Psoas muscle (tissue), 7 donors: ENCODE measurements at regions not wholly inside any gene's neighbourhood (a gene's known extent, or its start where the extent isn't known, plus 50 kb on each side); places are given as distances from the start of the nearest gene placed in this dataset.

Experiments
- ATAC-seq, 4 donors: fragments of 200-7000 bp; cut with Tn5 transposase; one replicate each; pipeline ENCODE4 v1.9.1; 2020; ENCODE audit warnings: moderate library complexity in 3 of 4, mild to moderate bottlenecking in 2 of 4
- DNase-seq, 2 donors: peaks; one replicate each; pipeline ENCODE4 v3.0.0-alpha.2; 2020
- H3K27ac ChIP-seq: fragments of 200-600 bp; one replicate; pipeline ENCODE4 v1.8.0; 2022
- H3K27me3 ChIP-seq, 3 donors: fragments of 200-600 bp in 1 of 3; one replicate each; pipeline versions ENCODE4 v1.6.1 to v1.8.0; 2013 to 2022; ENCODE audit warnings: low read length in 2 of 3, mild to moderate bottlenecking in 2 of 3, moderate library complexity in 1 of 3; ENCODE audit not compliant: insufficient read depth in 3 of 3
- H3K36me3 ChIP-seq, 2 donors: fragments of 200-600 bp in 1 of 2; one replicate each; pipeline versions ENCODE4 v1.6.1 to v1.8.0; 2013 to 2022; ENCODE audit warnings: low read depth in 1 of 2, mild to moderate bottlenecking in 1 of 2, moderate library complexity in 1 of 2; ENCODE audit not compliant: insufficient read depth in 1 of 2
- H3K4me1 ChIP-seq: fragments of 200-600 bp; one replicate; pipeline ENCODE4 v1.8.0; 2022
- H3K4me3 ChIP-seq: fragments of 200-600 bp; one replicate; pipeline ENCODE4 v1.8.0; 2022; ENCODE audit warnings: mild to moderate bottlenecking
- H3K9me3 ChIP-seq: fragments of 200-600 bp; one replicate; pipeline ENCODE4 v1.8.0; 2022
- WGBS, 3 donors: extraction: QIAGEN DNeasy Blood & Tissue Kit; methylation state at CpG; one replicate each; pipeline versions ENCODE4 v1.1.6 to v1.1.7; 2013; 5-methylcytosine and 5-hydroxymethylcytosine counted together
- intact Hi-C, 2 donors: fragments of 100-400 bp; cut with DNase I; formaldehyde crosslinking; loops; one replicate each; pipeline versions ENCODE4 v1.11.0 to v1.14.2; 2022
- TF ChIP-seq, protein P1 (sequence below): fragments of 200-600 bp; IDR thresholded peaks from one replicate; pipeline ENCODE4 v1.8.0; 2022; ENCODE audit warnings: antibody characterized with exemption
- donor health status: healthy with polysubstance abuse.
- donor health status: DM: no; HTN: no; CAD: no; lungs with moderate emphysema.
- donor health status: Bipolar disorder and iron deficiency.
- donor health status: healthy.
- donor health status: DM: yes; HTN: yes; CAD: no.
- donor health status: DM: no; HTN: no; CAD: no.
- donor health status: DM: yes; HTN: yes; CAD: no.

DNA sequence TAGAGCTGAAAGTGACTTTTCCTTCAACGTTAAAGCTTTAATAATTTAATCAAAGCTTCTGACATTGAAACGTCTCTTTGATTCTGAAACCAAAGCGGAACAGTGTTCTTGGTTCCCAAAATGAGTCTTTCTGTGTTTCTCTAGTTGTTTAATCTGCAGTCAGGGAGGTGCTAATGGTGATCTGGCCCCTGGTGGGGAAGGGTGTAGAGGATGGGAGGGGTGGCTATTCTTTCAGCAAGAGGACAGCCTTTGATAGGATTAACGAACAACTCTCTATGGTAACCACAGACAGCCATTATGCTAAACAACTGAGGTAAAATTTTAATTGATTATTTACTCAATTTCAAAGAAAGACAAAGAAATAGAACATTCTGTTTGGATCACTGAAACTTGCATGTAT lies 79.9 kb upstream of the CADPS start:
- H3K27me3 ChIP-seq: peaks cover 0 to 2% (median 0%) of the 10 kb centered on the region in 3 donors
- no peaks in the 10 kb centered on the region for H3K9me3 ChIP-seq
- intact Hi-C loops: no loop called here
- TF ChIP-seq, protein P1, sequence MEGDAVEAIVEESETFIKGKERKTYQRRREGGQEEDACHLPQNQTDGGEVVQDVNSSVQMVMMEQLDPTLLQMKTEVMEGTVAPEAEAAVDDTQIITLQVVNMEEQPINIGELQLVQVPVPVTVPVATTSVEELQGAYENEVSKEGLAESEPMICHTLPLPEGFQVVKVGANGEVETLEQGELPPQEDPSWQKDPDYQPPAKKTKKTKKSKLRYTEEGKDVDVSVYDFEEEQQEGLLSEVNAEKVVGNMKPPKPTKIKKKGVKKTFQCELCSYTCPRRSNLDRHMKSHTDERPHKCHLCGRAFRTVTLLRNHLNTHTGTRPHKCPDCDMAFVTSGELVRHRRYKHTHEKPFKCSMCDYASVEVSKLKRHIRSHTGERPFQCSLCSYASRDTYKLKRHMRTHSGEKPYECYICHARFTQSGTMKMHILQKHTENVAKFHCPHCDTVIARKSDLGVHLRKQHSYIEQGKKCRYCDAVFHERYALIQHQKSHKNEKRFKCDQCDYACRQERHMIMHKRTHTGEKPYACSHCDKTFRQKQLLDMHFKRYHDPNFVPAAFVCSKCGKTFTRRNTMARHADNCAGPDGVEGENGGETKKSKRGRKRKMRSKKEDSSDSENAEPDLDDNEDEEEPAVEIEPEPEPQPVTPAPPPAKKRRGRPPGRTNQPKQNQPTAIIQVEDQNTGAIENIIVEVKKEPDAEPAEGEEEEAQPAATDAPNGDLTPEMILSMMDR: no peak
- ATAC-seq (no peak), DNase-seq (no peak)
- no peak overlapping the region for H3K4me3 ChIP-seq
- no peaks in the 10 kb centered on the region for H3K36me3 ChIP-seq
- no peaks in the 10 kb centered on the region for H3K4me1 ChIP-seq
- WGBS, 3 donors: 42 to 50% (median 50%) methylated on average over 4 of the region's 4 CpGs
- H3K27ac ChIP-seq: no peak overlapping the region

DNA sequence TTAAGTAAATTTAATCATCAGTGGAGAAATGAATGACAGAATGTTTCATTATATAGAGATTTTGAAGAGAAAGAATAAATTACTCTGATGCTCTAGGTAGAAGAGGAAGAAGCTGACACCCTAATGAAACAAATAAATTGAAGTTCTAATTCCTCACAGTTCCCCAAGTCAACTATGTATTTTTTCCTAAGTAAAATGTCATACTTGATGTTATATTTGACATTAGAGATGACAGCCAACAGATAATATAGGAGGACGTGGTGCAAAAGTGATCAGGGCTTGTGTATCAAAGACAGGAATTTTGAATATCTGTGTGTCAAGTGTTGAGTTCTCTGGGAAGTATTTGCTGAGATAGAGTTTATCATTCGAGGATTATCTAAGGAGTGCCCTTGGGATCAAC lies 81.2 kb upstream of the CADPS start:
- 63 to 66% (median 64%) methylated on average over 2 of the region's 2 CpGs for WGBS, 3 donors
- DNase-seq: no peak
- intact Hi-C loops: no loop called here
- TF ChIP-seq, protein P1: no peak
- H3K27me3 ChIP-seq: peaks cover 0 to 2% (median 0%) of the 10 kb centered on the region in 3 donors
- H3K4me1 ChIP-seq: no peaks in the 10 kb centered on the region
- no peaks in the 10 kb centered on the region for H3K9me3 ChIP-seq
- no peak overlapping the region for H3K4me3 ChIP-seq
- ATAC-seq: no peak
- no peak overlapping the region for H3K27ac ChIP-seq
- no peaks in the 10 kb centered on the region for H3K36me3 ChIP-seq

DNA sequence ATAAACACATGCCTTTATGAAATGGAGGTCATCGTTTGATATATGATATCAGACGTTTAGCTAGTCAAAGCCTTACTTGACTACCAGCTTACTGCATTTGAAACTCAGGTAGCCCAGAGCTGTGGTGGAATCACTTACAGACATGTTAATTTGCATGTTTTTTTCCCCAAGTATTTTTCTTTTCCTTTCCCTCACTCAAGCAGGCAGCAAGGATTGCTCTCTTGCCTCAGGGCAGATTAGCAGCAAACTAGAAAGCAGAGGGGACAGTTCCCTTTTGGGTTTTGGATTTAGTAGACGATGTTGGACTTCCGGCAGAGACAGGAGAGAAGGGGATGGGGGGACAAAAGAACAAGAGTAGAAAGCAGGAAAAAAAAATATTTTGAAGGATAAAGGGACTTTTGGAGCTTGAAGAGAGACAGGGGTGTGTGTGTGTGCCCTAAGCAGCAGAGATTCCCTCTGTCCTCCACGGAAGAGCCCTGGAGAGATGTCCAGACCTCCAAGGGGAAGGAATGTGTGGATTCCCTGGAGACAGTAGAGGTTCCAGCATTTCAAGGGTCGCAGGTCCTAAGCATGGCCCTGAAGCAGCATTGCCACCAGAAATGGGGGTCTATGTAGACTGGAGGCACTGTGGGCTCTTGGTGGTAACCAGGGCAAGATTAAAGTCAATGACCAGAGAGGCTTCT lies 86.8 kb upstream of the CADPS start:
- Histone ChIP-seq H3K27ac (no peak overlapping the region), H3K4me1 (no peaks in the 10 kb centered on the region), H3K9me3 (no peaks in the 10 kb centered on the region), H3K36me3 (no peaks in the 10 kb centered on the region), H3K27me3 (peaks cover 0 to 2% (median 0%) of the 10 kb centered on the region in 3 donors), H3K4me3 (no peak overlapping the region)
- intact Hi-C loops: no loop called here
- DNase-seq (no peak), ATAC-seq (no peak)
- 35 to 46% (median 39%) methylated on average over 6 of the region's 6 CpGs for WGBS, 3 donors
- TF ChIP-seq, protein P1: no peak

DNA sequence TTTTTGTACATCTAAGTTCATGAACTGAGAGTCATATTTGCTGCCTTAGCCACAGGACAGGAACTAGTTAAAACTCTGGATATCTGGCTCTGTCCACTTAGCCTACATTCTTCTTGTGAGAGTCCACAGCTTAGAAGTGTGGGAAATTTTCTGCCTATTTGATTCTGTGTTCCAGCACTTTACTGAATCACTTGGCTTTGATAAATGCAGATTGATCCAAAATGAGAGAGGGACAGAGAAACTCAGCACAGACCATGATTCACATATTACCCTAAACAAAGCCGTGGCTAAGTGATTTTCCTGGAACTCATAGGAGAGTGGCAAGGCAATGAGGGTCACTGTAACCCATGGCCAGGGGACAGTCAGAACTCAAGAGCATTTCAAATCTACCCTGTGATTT lies 87.5 kb upstream of the CADPS start:
- H3K36me3 ChIP-seq: no peaks in the 10 kb centered on the region
- 14 to 30% (median 18%) methylated on average over 1 of the region's 1 CpG for WGBS, 3 donors
- intact Hi-C loops: no loop called here
- ATAC-seq: no peak
- no peak for DNase-seq
- TF ChIP-seq, protein P1: no peak
- H3K4me3 ChIP-seq: no peak overlapping the region
- H3K9me3 ChIP-seq: no peaks in the 10 kb centered on the region
- no peak overlapping the region for H3K27ac ChIP-seq
- peaks cover 0 to 2% (median 0%) of the 10 kb centered on the region in 3 donors for H3K27me3 ChIP-seq
- no peaks in the 10 kb centered on the region for H3K4me1 ChIP-seq

DNA sequence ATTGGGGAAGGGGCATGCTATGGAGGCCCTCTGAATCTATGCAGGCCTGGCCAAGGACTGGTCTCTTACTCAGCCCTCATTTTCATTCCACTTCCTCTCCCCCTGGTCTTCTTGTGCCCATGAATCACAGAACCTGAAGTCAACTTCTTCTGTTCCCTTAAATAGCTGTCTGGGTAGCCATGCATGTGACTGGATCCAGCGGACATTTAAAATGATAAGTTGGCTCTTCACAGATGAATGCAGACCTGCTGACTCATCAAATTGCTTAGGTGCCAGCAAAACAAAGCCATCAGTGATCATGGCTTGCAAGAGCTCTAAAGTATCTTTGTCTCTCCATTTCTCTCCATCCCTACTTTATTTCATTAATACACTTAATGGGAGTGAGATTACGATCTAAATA lies 90.1 kb upstream of the CADPS start:
- DNase-seq (no peak), ATAC-seq (no peak)
- no peak overlapping the region for H3K4me3 ChIP-seq
- H3K27me3 ChIP-seq: peaks cover 0 to 2% (median 0%) of the 10 kb centered on the region in 3 donors
- H3K4me1 ChIP-seq: no peaks in the 10 kb centered on the region
- TF ChIP-seq, protein P1: no peak
- no peaks in the 10 kb centered on the region for H3K9me3 ChIP-seq
- 62 to 75% (median 62%) methylated on average over 2 of the region's 2 CpGs for WGBS, 3 donors
- no peak overlapping the region for H3K27ac ChIP-seq
- intact Hi-C loops: no loop called here
- H3K36me3 ChIP-seq: no peaks in the 10 kb centered on the region
